Kidney epithelial cell (primary cell): ENCODE measurements at regions not wholly inside any gene's neighbourhood (a gene's known extent, or its start where the extent isn't known, plus 50 kb on each side); places are given as distances from the start of the nearest gene placed in this dataset.
A peak's percentile ranks its signal among the peaks of the same experiment; 100 is the strongest.

Experiments used
- DNase-seq: peaks from one replicate; pipeline ENCODE4 v3.0.0-alpha.2; 2010; ENCODE audit warnings: low read depth
- H3K27me3 ChIP-seq: 2 replicates; pipeline ENCODE4 v1.6.0; 2011; ENCODE audit warnings: low read length; ENCODE audit not compliant: control insufficient read depth, insufficient read depth
- H3K36me3 ChIP-seq: 2 replicates; pipeline ENCODE4 v1.5.1; 2011; ENCODE audit warnings: low read length; ENCODE audit not compliant: control insufficient read depth, insufficient read depth
- H3K4me3 ChIP-seq: 2 replicates; pipeline ENCODE4 v1.5.1; 2011; ENCODE audit warnings: low read depth, mild to moderate bottlenecking, control low read depth, low read length
- CTCF ChIP-seq: IDR thresholded peaks from 2 replicates; pipeline ENCODE4 v1.5.1; 2011; ENCODE audit warnings: mild to moderate bottlenecking, moderate library complexity, low read length, control low read depth, inconsistent platforms; ENCODE audit not compliant: insufficient read depth, poor library complexity, severe bottlenecking

GRCh38 chr11:109619498-109619897 lies 197.5 kb downstream of the C11orf87 start:
- no peak for DNase-seq
- H3K4me3 ChIP-seq: no peak overlapping the region

GRCh38 chr11:109629734-109630133 lies 207.7 kb downstream of the C11orf87 start:
- TF ChIP-seq CTCF: no peak
- Histone ChIP-seq H3K4me3 (no peak overlapping the region), H3K36me3 (no peaks in the 10 kb centered on the region), H3K27me3 (no peaks in the 10 kb centered on the region)
- DNase-seq: no peak

More at GRCh38 chr11:109619498-109619897, 197.5 kb downstream of the C11orf87 start:
- no peaks in the 10 kb centered on the region for H3K27me3 ChIP-seq
- TF ChIP-seq CTCF: no peak
- no peaks in the 10 kb centered on the region for H3K36me3 ChIP-seq

GRCh38 chr11:109641549-109641948 lies 219.6 kb downstream of the C11orf87 start:
- peak; percentile 12 for TF ChIP-seq CTCF
- no peak for DNase-seq

GRCh38 chr11:109644152-109644551 lies 222.2 kb downstream of the C11orf87 start:
- no peaks in the 10 kb centered on the region for H3K27me3 ChIP-seq
- H3K36me3 ChIP-seq: no peaks in the 10 kb centered on the region
- no peak for TF ChIP-seq CTCF
- no peak for DNase-seq
- no peak overlapping the region for H3K4me3 ChIP-seq

More at GRCh38 chr11:109641549-109641948, 219.6 kb downstream of the C11orf87 start:
- Histone ChIP-seq H3K27me3 (no peaks in the 10 kb centered on the region), H3K36me3 (no peaks in the 10 kb centered on the region), H3K4me3 (no peak overlapping the region)

- no peaks in the 10 kb centered on the region for H3K36me3 ChIP-seq
- no peak overlapping the region for H3K4me3 ChIP-seq
- H3K27me3 ChIP-seq: no peaks in the 10 kb centered on the region
- no peak for TF ChIP-seq CTCF
- no peak for DNase-seq
Observed at GRCh38 chr11:109648804-109649203, 226.8 kb downstream of the C11orf87 start.

GRCh38 chr11:109654091-109654490 lies 232.1 kb downstream of the C11orf87 start:
- Histone ChIP-seq H3K4me3 (no peak overlapping the region), H3K27me3 (no peaks in the 10 kb centered on the region), H3K36me3 (no peaks in the 10 kb centered on the region)
- no peak for TF ChIP-seq CTCF
- no peak for DNase-seq
